ENCODE measurements at regions not wholly inside any gene's neighbourhood (a gene's known extent, or its start where the extent isn't known, plus 50 kb on each side); places are given as distances from the start of the nearest gene placed in this dataset.

GRCh38 chr16:64532117-64532516 lies 589.7 kb downstream of the CDH11 start:
- TF ChIP-seq, protein P1, sequence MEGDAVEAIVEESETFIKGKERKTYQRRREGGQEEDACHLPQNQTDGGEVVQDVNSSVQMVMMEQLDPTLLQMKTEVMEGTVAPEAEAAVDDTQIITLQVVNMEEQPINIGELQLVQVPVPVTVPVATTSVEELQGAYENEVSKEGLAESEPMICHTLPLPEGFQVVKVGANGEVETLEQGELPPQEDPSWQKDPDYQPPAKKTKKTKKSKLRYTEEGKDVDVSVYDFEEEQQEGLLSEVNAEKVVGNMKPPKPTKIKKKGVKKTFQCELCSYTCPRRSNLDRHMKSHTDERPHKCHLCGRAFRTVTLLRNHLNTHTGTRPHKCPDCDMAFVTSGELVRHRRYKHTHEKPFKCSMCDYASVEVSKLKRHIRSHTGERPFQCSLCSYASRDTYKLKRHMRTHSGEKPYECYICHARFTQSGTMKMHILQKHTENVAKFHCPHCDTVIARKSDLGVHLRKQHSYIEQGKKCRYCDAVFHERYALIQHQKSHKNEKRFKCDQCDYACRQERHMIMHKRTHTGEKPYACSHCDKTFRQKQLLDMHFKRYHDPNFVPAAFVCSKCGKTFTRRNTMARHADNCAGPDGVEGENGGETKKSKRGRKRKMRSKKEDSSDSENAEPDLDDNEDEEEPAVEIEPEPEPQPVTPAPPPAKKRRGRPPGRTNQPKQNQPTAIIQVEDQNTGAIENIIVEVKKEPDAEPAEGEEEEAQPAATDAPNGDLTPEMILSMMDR (IDR thresholded peaks at IDR 0.05), result no peak
- TF ChIP-seq POLR2A (IDR thresholded peaks at IDR 0.05) (no peak), POLR2AphosphoS5 (IDR thresholded peaks at IDR 0.05; ENCODE audit: insufficient read depth in 1 of 2, low read depth in 1 of 2) (no peak)

Measured in vagina (tissue), 2 donors.